Activated naive CD4-positive, alpha-beta T cell treated with Interleukin-2 at 50 U/mL for 16 hours (primary cell): ENCODE measurements at regions not wholly inside any gene's neighbourhood (a gene's known extent, or its start where the extent isn't known, plus 50 kb on each side); places are given as distances from the start of the nearest gene placed in this dataset.
"Not testable (repeated sequence)": the region's sequence is repeated elsewhere in the genome, so short reads cannot be mapped to it uniquely, and the experiment has no call there.

Experiments
- DNase-seq: peaks from one replicate; pipeline ENCODE4 v3.0.0-alpha.2; 2020

DNA sequence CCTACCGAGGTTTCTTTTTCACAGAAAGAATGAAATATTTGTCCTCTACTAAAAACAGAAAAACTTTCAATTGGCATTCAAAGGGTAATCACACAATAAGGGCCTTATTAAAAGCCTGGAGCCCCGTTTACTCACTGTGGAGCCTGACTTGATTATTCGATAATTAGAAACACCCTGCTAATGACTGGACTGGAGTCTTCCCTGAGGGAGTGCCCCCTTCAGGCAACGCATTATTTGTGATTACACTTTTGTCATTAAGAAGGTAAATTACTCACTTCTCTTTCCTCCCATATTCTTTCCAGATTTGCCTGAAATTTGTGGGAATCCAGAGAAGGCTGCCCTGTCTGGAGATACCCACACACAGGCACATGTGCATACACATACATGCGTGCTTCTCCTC, 444.2 kb upstream of the NPVF start:
- DNase-seq, result no peak

DNA sequence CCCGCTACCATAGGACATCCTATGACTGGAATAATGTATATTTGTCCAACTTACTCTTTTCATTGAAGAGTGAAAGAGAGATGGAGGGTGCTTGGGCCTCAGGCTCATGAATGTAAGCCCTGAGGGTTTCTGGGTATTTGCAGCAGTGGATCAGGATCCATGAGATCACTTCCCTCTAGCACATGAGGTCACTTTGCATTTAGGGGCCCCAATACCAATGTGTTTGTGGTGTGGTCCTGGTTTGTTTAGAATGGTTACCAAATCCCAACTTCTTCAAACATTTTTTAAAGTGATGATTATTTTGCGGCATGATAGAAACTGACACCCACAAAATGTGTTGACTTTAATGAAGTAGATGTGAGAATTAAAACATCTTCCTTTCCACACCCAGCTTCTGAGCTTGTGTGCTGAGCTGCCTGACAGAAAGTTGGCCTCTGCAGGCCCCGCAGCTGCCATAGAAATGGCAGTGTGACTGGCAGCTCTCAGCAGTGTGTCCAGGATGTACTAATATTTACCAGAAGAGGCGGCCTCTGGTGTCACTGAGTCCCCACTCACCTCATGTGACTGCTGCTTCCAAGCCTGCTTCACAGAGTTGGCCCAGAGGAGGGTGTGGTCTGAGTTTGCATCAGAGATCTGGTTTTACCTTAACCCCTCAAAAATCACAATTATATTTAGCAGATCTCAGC, 447.6 kb upstream of the NPVF start:
- DNase-seq, result no peak

DNA sequence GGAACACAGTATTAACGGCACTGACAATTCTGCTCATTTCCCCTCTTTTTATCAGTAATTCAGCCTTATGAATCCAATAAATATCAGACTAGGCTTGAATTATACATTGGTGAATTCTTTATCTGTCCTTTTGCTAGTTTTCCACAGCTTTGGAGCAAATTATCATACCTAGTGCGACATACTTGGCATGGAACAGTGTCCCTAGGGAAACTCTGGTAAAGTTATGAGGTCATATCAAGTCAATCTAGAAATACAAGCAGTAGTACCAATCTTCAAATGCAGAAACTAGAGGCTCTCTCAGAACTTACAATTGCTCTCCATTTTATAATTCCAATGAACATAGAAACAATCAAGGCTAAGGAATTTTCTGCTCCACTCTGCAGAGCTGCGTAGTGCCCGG, 449.3 kb upstream of the NPVF start:
- DNase-seq, result no peak

DNA sequence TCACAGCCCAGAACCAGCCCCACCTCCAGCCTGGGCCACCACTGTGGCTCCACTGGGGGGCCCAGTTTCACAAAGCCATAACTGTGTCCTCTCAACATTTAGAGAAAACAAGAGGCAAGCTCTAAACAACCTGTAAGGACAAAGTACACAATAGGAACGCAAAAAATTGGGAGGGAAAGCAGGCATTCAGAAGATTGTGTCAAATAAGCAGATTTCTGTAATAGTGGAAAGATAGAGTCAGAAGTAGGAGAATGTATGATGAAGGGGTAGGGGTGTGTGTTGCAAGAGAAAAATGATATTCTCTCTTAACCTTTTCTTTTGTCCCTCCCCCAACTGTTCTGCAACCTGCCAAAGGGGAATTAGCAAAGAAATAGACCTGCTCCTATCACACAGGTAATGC, 449.9 kb upstream of the NPVF start:
- DNase-seq, result no peak

DNA sequence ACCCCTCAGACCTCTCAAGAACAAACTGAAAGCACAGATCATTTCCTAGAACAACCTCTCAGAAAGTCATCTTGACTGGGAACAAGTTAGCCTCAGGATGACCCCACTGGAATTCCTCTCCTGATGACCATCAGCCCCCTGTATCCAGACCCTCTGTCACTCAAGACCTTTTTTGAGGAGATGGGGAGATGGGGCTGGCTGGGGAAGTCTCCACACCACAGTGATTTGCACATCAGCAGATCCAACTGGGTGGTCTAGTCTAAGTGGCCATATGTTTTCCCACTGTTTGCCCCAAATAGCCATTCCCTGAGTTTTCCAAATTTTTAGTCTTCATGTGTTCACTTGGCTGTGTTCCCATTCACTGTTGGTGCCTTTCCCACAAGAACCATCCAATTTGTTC, 452.4 kb upstream of the NPVF start:
- DNase-seq, result no peak

DNA sequence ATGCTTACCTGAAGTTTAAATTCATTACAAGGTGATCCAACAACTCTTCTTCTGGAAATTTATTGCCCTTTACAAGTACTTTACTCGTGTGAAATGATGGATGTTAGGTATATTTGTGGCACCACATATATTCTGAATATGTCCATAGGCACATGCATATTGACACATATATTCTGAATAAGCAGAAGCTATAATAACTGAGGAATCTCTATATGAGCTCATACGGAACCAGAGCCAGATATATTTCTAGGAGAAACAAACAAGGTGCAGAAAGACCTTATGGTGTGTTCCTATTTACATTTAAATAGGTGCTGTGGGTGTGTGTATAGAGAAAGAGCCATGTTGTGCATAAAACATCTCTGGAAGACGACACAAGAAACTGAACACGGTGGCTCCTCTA, 456.1 kb upstream of the NPVF start:
- no peak for DNase-seq

DNA sequence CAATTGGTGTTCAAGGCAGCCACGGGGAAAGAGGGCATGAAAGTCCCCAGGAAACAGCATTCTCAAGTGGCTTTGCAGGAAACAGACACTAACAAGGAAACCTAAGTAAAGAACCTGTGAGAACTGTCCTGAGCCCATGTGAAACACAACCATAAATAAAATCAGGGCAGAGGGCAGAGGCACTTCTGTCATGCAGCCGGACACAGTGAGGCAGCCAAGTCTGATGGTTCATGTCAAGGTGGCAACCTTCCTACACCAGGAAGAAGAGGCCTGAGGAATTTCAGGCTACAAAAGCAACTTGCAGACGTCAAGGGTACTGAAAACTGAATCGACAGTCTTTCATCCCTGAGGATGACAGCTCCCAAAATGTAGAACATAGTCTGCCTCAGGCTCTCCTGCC, 458.2 kb upstream of the NPVF start:
- no peak for DNase-seq

DNA sequence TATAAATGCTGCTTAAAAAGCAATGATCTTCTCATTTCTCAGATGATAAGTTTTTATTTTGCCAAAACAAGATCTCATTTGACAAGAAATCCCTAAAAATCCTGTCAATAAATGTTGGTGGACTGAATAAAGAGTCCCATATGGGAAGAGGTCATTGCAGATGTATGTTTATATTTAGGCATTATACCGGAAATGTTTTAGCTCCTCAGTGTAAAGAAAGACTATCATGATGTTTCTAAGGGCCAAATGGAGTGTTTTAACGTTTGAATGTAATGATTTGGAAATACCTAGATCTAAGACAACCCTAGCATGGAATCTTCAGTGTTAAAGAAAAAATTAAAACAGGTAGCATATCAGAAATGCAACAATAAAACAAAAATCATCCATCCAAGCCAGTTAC, 457.8 kb upstream of the NFE2L3 start:
- DNase-seq, result no peak

DNA sequence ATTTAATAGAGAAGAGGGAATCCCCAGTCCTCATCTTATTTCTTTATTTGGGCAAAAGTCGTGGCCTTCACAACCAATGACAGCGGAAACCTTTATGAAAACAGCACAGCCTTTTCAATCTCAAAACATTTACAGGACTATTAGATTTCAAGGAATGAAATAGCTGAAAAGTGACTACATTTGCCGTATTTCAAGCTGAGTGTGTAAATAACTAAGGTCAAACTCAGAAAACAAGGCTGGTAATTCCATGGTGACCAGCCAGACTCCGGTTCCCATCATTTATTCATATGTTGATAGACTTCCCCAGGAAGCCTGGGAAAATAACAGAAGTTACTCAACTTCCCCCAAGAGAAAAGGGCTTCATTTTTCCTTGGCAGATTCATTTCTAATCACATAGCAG, 457.3 kb upstream of the NFE2L3 start:
- DNase-seq, result no peak

DNA sequence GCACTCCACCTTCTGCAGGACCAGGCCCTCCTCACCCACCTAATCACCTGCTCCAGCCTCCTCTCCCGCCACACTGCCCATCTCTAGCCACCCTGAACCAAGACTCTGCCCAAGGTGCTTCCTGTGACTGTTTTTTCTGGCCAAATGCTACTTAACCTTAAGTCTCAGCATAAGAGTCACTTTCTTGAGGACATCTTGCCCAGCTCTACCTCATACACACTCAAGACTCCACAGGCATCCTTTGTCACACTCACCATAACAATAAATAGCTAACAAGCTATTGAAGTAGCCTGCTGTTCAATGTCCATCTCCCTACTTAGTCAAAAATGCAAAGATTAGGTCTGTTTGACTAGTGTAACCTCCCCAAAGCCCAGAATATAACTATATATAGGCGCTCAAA, 455.4 kb upstream of the NFE2L3 start:
- DNase-seq, result no peak

DNA sequence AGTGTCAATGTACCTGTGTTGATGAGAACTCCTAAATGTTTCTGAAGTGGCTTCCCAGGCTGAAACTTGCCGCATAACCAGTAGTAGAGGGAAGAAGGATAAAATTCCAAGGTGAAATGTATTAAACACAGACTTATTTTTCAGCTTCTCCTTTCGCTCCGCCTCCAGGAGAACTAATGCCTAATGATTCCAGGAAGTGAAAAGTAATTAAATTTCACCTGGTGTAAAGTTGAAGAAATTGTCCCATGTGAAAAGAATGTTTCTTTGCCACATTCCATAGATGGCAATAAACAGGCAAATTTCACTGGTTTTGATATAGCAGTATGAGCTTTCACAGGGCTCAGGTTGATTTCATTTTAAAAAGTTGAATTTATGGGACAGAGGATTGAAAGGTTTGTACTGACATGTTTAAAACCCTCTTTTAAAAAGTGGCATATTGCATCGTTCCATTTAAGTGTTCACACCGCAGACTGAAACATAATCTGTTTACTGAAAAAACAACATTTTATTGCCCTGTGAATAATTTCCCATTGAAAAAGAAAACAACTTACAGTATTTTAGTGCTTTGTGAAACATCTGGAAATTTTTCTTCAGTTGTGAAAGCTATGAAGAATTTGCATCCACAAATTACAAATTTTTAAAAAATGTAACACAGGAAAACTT, 453.4 kb upstream of the NFE2L3 start:
- no peak for DNase-seq

DNA sequence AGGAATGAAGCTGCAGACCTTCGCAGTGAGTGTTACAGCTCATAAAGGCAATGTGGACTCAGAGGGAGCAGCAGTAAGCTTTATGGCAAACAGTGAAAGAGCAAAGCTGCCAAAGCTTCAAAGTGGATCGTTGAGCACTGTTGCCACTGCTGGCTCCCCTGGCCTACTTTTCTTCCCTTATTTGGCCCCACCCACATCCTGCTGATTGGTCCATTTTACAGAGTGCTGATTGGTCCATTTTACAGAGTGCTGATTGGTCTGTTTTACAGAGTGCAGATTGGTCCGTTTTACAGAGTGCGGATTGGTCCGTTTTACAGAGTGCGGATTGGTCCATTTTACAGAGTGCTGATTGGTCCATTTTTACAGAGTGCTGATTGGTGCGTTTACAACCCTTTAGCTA, 451.9 kb upstream of the NFE2L3 start:
- not testable (repeated sequence) for DNase-seq

DNA sequence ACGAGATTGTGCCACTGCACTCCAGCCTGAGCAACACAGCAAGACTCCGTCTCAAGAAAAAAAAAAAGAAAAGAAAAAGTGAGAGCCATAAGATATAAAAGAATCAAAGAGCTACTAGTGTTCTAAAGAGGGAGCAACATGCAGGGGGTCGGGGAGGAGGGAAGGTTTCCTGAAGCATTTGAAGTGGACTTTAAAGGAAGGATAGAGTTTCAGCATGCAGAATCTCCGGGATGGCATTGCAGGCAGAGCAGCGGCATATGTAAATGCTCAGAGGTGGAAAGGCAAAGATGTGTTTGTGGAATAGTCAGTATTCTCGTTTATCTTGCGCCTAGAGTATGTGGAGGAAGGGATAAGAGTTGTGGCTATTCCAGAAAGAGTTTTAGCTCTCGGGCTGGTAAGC, 447.6 kb upstream of the NFE2L3 start:
- DNase-seq, result no peak

DNA sequence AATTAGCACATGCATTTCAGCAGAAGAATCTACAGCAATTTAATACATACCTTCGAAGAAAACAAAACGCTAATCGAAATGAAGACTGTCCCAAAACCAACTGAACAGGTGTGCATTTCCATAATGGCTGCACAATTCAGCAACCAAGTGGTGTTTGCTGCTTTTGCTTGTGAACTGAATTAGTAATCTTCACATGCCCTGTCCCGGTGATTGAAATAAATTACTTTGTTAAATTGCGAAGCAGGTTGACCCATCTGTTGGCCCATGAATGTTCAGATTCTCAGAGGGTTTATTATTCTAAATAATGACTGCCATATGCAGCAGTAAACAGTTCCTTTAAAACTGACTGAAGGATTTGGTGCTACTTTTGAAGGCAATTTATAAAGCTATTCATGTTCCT, 445.2 kb upstream of the NFE2L3 start:
- DNase-seq, result no peak

DNA sequence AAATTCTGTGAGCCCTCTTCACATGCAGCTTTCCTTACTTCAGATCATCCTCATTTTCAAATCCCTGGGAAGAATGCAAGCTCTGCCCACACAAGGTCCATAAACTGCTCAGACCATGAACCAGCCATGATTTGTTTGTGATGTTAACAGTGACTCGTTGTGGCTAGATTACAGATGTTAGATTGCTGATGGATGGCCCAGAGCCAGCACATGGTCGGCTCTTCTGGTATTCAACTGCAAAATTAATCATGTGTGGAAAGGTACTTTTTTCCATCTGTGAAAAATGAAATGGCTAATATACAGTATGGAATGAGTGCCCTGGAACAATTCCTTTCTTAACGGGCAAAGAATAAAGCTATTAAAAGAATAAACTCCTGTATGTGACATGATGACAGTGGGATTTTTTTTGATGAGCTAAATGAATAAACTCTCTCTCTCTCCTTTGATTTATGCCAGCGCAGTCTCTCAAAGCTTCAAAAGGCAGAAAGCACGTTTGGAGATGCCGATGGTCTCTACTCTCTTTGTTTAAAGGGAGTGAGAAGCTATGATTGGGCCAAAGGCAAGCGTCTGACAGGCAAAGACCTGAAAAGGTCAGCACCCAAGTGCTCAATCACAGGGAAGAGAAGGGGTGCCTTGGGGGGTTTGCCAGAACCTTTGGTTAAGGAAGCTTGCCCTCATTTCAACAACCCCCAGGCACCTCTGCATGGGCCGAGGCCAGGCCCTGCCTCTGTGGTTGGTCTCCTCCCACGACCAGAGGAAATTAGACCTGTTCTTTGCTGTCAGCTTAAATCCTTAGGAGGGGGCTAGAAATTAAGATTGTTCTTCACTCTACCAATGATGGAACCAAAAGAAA, 444.0 kb upstream of the NFE2L3 start:
- DNase-seq, result no peak

DNA sequence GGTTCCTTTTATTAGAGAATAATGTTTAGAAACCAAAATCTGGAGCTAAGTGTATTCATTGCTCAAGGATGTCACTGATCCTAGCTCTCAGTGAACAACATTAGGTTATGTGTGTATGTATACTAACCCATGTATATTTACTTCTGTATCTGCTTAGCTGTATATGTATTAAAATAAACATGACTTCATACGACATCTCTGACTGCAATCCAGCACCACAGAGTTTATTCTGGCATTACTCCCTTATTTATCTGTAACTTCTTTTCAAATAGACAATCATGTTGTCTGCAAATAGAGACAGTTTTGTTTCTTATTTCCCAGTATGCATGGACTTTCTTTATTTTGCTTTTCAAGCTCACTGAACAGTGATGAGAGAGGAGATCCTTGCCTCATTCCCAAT, 441.0 kb upstream of the NFE2L3 start:
- no peak for DNase-seq

DNA sequence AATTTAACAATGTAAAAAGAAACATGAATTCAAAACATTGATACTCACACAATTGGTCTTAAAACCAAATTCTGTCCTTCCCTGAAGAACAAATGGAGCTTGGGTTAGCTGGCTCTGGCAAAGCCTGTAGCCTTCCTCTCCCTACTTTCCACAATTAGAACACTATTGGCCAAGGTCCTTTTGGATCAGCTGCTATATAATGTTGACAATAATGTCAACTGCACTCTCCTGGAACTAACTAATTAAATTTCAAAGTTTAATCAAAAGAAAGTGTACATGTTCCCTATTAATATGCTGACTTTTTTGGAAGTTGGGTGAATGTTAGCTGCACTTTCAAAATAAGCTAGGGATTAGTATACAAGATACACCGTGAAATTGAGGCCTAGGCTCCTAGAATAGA, 440.1 kb upstream of the NFE2L3 start:
- no peak for DNase-seq

DNA sequence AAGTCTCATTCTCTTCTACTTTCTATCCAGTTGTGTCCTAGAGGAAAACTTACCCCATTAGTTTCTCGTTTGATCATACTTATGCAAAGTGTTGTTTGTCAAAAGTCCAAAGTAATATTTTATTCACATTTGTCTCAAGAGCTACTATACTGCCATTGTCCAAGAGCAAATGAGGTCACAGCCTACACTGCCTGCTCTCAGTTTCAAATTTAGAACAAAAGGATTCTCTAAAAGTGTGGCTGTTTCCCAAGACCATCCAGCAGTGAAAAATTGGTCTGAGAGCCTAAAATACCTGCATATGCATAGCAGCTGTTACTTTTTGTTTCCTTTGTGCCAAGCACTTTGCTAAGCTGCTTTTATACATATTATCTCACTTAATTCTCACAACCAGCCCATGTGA, 439.5 kb upstream of the NFE2L3 start:
- DNase-seq, result no peak

DNA sequence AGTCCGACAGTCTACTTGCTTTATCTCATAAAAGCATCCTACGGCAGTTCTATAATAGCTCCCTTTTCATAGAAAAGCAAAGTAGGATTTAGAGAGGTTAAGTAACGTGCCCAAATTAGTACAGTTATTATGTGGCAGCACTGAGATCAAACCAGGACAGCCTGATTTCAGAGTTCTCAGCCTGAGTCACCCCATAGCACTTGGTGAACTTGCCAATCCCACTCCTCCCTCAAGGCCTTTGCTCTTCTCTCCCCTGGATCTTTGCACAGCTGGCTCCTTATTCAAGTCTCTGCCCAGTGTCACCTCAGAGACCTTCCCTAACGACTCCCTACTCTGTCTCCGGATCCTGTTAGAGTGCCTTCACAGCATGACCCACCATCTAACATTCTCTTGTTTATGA, 438.0 kb upstream of the NFE2L3 start:
- DNase-seq, result no peak

DNA sequence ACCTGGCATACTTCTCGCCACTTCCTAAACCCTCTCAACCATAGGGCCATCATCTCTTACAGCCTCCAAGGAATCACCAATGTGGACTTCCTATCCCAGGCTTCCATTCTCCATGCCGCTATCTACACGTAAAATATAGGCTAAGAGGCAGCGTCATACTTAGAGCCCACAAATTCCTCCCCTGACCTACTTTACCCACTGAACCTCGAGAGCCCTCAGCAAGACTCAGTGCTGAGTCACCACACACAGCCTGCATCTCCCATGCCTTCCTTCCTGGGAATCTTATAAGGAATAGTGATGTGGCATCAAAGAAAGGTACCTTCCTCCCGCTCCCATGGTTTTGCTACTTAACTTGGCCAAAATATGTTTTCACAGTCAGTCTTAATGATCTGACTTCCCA, 435.6 kb upstream of the NFE2L3 start:
- no peak for DNase-seq

DNA sequence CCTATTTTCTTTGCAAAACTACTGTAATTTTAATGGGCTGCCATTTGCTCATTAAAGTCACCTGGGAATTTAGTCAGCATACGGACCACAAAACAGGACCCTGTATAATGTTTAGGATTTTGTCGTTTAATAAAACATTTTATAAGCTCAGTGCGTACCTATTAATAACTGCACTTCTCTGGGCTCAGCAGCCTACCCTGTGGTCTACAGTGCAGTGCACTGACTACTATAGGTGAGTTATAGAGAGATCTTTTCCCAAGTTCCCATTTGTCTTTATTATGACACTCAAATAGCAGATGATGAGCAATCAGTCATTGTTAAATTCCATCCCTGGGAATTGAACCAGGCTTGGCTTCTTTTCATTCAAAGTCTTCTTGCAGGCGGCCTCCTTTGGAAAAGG, 433.4 kb upstream of the NFE2L3 start:
- DNase-seq, result no peak

DNA sequence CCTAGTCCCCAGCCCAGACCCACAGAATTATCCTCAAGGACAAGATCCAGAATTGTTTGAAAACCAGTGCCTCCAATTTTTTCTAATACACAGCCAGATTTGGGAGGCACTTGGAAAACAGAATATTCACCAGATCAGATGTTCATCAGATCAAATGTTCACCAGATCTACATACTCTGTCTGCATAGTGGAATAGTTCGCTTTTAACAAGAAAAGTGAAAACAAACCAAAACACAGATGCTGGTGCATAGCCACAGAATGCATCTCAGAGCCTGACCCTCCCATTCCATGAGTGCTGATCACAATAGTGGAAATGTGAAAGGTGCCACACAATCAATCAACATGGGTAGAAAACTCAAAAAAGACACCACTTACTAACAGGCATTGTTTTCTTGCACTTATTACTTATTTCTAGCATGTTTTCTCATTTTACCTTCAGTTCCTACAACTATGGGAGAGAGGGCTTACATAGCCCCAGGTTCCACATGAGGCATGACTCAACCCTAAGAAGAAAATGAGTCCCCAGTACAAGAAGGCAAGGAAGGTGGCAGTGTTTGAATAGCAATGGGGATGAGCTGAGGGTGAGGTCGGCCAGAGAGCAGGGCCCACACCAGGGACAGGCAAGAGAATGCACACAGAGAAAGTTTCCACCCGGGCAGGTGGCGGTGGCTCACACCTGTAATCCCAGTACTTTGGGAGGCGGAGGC, 432.7 kb upstream of the NFE2L3 start:
- no peak for DNase-seq

DNA sequence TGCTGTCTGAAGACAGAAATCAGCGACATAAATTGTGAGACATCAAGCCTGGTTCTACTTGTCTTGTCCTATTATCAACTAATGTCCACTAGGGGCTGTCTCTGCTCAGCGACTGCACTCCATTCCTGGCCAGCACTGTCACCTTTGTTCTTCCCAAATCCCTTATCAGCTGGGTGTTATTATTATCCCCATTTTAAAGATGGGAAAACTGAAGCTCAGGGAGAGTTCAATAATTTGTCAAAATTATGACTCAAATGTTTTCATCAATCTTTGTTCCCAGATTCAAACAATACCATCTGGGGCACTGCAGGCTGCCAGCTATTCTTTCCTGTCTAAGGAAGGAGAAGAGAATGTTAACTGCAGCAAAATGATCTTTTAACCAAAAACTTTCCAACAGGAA, 431.6 kb upstream of the NFE2L3 start:
- no peak for DNase-seq

DNA sequence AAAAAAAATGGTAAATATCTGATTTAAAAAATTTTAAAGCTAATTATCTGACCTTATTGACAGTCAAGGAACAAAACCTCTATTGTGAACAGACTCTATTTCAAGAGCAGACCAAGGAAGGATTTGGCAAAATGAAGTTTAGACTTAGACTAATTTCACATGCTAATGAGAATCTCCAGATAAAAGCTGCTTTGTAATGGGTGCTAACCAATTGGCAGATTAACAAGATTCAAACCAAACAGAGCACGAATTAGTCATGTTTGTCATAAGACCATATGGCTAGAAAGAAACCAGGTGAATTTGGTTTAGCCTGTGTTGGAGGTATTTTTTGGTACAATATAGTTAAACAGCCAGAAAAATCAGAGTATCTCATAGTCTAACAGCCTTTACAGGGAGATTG, 429.1 kb upstream of the NFE2L3 start:
- no peak for DNase-seq
